HEK293T (cell line): ENCODE measurements at regions not wholly inside any gene's neighbourhood (a gene's known extent, or its start where the extent isn't known, plus 50 kb on each side); places are given as distances from the start of the nearest gene placed in this dataset.

Source experiments
- BHLHE40 ChIP-seq: fragments of 450-650 bp; IDR thresholded peaks from 2 replicates; pipeline ENCODE4 v1.6.1; 2016; ENCODE audit warnings: mild to moderate bottlenecking, moderate library complexity, borderline replicate concordance
- CTBP1 ChIP-seq: fragments of 450-650 bp; IDR thresholded peaks from 2 replicates; pipeline ENCODE4 v1.6.1; 2016; ENCODE audit warnings: borderline replicate concordance
- ELF4 ChIP-seq: fragments of 450-650 bp; IDR thresholded peaks from 2 replicates; pipeline ENCODE4 v1.6.1; 2017; ENCODE audit warnings: antibody characterized with exemption
- FOXA1 ChIP-seq: fragments of 450-650 bp; IDR thresholded peaks from 2 replicates; pipeline ENCODE4 v1.6.1; 2016; ENCODE audit warnings: mild to moderate bottlenecking
- FOXK2 ChIP-seq: fragments of 450-650 bp; IDR thresholded peaks from 2 replicates; pipeline ENCODE4 v1.6.1; 2016; ENCODE audit warnings: mild to moderate bottlenecking
- HDGF ChIP-seq: fragments of 450-650 bp; IDR thresholded peaks from 2 replicates; pipeline ENCODE4 v1.6.1; 2017; ENCODE audit warnings: antibody characterized with exemption, borderline replicate concordance
- L3MBTL2 ChIP-seq: fragments of 450-650 bp; conservative IDR thresholded peaks from 2 replicates; pipeline ENCODE4 v1.6.1; 2016; ENCODE audit warnings: mild to moderate bottlenecking
- NFRKB ChIP-seq: fragments of 450-650 bp; IDR thresholded peaks from 2 replicates; pipeline ENCODE4 v1.6.1; 2016; ENCODE audit warnings: mild to moderate bottlenecking, moderate library complexity
- SP1 ChIP-seq: fragments of 450-650 bp; IDR thresholded peaks from 2 replicates; pipeline ENCODE4 v1.6.1; 2017
- SUZ12 ChIP-seq: fragments of 450-650 bp; IDR thresholded peaks from 2 replicates; pipeline ENCODE4 v1.6.1; 2016; ENCODE audit warnings: mild to moderate bottlenecking
- TARDBP ChIP-seq: fragments of 450-650 bp; IDR thresholded peaks from 2 replicates; pipeline ENCODE4 v1.6.1; 2016
- ZNF384 ChIP-seq: fragments of 450-650 bp; IDR thresholded peaks from 2 replicates; pipeline ENCODE4 v1.6.1; 2016
- TF ChIP-seq, protein P1 (sequence below): fragments of 450-650 bp; IDR thresholded peaks from 2 replicates; pipeline ENCODE4 v1.6.1; 2016

DNA sequence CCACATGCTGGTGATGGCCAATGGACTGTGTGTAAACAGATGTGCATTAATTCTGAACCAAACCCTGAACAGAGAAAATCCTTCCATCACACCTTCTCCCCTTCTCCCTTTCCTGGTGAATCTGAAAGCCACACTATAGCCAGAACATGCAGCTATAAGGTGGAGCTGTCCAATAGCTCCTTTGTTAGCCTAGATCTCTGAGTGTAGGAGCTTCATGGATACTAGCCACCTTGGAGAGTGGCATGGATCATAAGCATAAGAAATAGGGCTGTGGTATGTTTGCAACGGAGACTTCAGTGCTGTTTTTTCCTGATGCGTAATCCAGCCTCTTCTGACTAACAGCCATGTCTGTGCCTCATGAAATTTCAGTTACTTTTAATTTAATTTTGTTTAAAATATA lies 364.5 kb downstream of the BTG1 start:
- TF ChIP-seq SP1 (no peak), FOXA1 (no peak), BHLHE40 (no peak), HDGF (no peak), SUZ12 (no peak), TARDBP (no peak), NFRKB (no peak), ELF4 (no peak), FOXK2 (no peak), L3MBTL2 (no peak), ZNF384 (no peak), CTBP1 (no peak)
- TF ChIP-seq, protein P1, sequence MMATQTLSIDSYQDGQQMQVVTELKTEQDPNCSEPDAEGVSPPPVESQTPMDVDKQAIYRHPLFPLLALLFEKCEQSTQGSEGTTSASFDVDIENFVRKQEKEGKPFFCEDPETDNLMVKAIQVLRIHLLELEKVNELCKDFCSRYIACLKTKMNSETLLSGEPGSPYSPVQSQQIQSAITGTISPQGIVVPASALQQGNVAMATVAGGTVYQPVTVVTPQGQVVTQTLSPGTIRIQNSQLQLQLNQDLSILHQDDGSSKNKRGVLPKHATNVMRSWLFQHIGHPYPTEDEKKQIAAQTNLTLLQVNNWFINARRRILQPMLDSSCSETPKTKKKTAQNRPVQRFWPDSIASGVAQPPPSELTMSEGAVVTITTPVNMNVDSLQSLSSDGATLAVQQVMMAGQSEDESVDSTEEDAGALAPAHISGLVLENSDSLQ, result no peak
